ENCODE measurements at regions not wholly inside any gene's neighbourhood (a gene's known extent, or its start where the extent isn't known, plus 50 kb on each side); places are given as distances from the start of the nearest gene placed in this dataset.
A peak's percentile ranks its signal among the peaks of the same experiment; 100 is the strongest.
"Not testable (repeated sequence)": the region's sequence is repeated elsewhere in the genome, so short reads cannot be mapped to it uniquely, and the experiment has no call there.

GRCh38 chr4:57205580-57205979, 95.4 kb upstream of the IGFBP7 start:
- no peak for DNase-seq

- no peak for DNase-seq
Observed at GRCh38 chr4:57200799-57201327, 90.7 kb upstream of the IGFBP7 start.

- no peak for DNase-seq
Observed at GRCh38 chr4:57199267-57199666, 89.1 kb upstream of the IGFBP7 start.

GRCh38 chr4:57195622-57196021, 85.4 kb upstream of the IGFBP7 start:
- no peak for DNase-seq

GRCh38 chr4:57194068-57194611, 84.0 kb upstream of the IGFBP7 start:
- DNase-seq = no peak

- DNase-seq = no peak
Observed at GRCh38 chr4:57193209-57193810, 83.1 kb upstream of the IGFBP7 start.

GRCh38 chr4:57191523-57192034, 81.4 kb upstream of the IGFBP7 start:
- peak; percentile 34 for DNase-seq

- DNase-seq = no peak
Observed at GRCh38 chr4:57190601-57191481, 80.7 kb upstream of the IGFBP7 start.

- DNase-seq = no peak
Observed at GRCh38 chr4:57187246-57187645, 77.1 kb upstream of the IGFBP7 start.

- no peak for DNase-seq
Observed at GRCh38 chr4:57184378-57185029, 74.3 kb upstream of the IGFBP7 start.

- DNase-seq = peak; percentile 76
Observed at GRCh38 chr4:57182132-57182874, 72.1 kb upstream of the IGFBP7 start.

GRCh38 chr4:57173136-57173535, 63.0 kb upstream of the IGFBP7 start:
- not testable (repeated sequence) for DNase-seq

- no peak for DNase-seq
Observed at GRCh38 chr4:57172065-57172464, 61.9 kb upstream of the IGFBP7 start.

GRCh38 chr4:57168982-57169381, 58.8 kb upstream of the IGFBP7 start:
- DNase-seq = no peak

GRCh38 chr4:57163530-57164459, 53.6 kb upstream of the IGFBP7 start:
- peak; percentile 70 for DNase-seq

- DNase-seq = peak; percentile 20
Observed at GRCh38 chr4:57162499-57163019, 52.4 kb upstream of the IGFBP7 start.

All from NCI-H2029 (cell line).